Right ventricle myocardium inferior (tissue), 1 donor: ENCODE measurements at regions not wholly inside any gene's neighbourhood (a gene's known extent, or its start where the extent isn't known, plus 50 kb on each side); places are given as distances from the start of the nearest gene placed in this dataset.

Experiments
- ATAC-seq: fragments of 200-7000 bp; cut with Tn5 transposase; one replicate; pipeline ENCODE4 v1.9.1; 2020; ENCODE audit warnings: mild to moderate bottlenecking, moderate library complexity
- DNase-seq: peaks from one replicate; pipeline ENCODE4 v3.0.0; 2021; ENCODE audit errors: missing footprints
- intact Hi-C: fragments of 100-400 bp; cut with DNase I; formaldehyde crosslinking; loops from one replicate; pipeline ENCODE4 v1.11.0; 2022
- donor health status: DM: no; HTN: yes; CAD: no; lungs with severe emphysema.

GRCh38 chr4:11342401-11342800 is 86.3 kb downstream of the HS3ST1 start:
- DNase-seq (no peak), ATAC-seq (no peak)
- intact Hi-C loops = no loop called here

DNA sequence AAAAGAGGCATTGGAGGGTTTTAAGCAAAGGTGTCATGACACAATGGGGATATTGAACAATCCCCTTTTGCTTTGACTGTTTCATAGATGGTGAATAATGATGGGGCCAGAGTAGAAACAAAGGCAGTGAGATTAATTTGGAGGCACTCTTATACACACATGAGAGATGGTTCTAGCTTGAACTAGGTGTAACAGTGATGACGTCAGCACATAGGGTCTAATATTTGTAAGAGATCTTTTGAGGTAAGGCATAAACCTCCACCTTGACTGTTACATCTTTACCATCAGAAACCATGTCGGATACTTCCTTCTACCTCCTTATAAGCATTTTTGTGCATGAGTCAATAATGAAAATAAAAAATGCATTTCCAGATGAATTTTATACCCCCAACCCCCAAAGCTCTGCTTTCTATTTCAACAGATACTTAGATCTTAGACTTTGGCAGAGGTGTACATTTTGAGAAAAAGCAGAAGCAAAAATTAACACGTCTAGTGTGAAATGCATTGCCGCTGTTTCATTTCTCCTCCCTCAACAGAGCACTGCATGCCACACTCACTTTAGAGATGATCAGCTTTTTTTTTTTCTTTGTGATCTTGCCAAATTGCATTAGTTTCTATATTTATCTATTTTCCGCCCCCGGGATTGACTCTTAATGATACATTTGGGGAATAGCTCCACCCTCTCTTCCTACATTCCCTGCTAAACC is 87.2 kb downstream of the HS3ST1 start:
- intact Hi-C loops = no loop called here
- ATAC-seq (no peak), DNase-seq (no peak)

GRCh38 chr4:11338956-11339782 is 89.5 kb downstream of the HS3ST1 start:
- intact Hi-C loops = no loop called here
- no peak for DNase-seq
- no peak for ATAC-seq

DNA sequence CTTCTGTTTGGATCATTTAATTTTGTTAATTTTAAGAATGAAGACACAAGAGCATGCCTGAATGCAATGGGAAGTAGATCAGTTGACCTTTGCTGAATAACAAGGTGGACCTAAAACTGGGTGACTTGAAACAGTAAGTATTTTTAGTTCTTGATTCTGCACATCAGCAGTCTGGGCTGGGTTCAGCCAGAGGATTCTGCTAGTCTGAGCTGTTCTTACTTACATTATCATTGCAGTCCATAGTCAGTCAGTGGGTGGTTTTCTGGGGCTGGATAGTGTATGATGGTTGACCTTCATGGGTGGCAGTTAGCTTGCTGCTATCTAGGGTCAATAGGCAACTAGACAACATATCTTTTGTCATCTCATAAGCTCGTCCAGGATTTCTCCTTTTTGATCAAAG is 91.4 kb downstream of the HS3ST1 start:
- intact Hi-C loops = no loop called here
- DNase-seq (no peak), ATAC-seq (no peak)

GRCh38 chr4:11336435-11336834 is 92.3 kb downstream of the HS3ST1 start:
- peak; percentile 57 for ATAC-seq
- DNase-seq = no peak
- intact Hi-C loops = no loop called here

DNA sequence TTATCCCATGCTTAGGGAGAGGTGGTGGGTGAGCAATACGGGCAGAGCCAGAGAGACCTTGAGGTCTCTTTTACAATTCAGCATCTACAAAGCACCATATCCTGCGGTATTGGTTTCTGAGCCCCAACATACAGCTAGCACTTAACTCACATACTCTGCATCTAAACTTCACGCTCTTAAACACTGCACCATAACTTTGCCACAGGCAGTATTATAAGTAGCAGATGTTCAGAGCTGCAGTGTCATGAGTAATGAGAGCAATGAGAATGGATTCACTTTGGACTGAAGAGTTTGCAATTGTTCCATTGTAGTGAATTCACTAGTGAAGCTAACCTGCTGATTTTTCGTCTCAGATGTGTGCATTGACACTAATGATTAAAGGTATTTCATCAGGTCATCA is 93.8 kb downstream of the HS3ST1 start:
- ATAC-seq (no peak), DNase-seq (no peak)
- intact Hi-C loops = no loop called here

DNA sequence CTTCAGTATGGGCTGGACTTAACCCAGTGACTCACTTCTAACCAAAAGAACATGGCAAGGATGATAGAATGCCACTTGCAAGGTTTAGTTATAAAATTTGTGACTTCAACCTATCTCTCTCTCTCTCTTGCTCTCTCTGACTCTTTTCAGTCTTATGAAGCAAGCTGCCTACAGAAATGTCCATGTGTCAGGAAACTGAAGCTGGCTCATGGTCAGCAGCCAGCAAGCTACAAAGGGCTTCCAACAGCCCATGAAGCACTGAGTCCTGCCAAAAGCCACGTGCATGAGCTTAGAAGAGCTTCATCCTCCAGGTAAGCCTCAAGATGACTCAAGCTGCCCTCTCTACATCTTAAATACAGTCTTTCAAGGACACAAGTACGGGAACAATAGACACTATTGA is 100.3 kb downstream of the HS3ST1 start:
- intact Hi-C loops = no loop called here
- ATAC-seq (no peak), DNase-seq (no peak)

DNA sequence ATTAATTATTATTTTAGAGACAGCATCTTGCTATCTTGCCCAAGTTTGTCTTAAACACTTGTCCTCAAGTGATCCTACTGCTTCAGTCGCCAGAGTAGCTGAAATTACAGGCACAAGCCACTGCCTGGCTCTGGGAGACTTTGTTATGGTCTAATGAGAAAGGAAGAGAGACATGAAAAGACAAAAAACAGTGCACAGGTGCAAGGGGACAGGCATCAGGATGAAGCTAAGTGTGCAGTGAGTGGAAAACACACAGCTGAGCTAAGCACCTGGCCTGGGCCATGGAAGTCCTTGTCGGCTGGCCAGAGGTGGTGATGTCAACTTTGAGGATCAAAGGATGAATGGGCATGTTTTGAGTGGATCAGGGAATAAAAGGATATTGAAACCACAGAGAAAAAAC is 102.7 kb downstream of the HS3ST1 start:
- intact Hi-C loops = no loop called here
- no peak for ATAC-seq
- no peak for DNase-seq

GRCh38 chr4:11323771-11324170 is 104.9 kb downstream of the HS3ST1 start:
- DNase-seq (no peak), ATAC-seq (no peak)
- intact Hi-C loops = no loop called here

- DNase-seq (no peak), ATAC-seq (no peak)
Measured at GRCh38 chr4:11313157-11313943, 115.3 kb downstream of the HS3ST1 start.

DNA sequence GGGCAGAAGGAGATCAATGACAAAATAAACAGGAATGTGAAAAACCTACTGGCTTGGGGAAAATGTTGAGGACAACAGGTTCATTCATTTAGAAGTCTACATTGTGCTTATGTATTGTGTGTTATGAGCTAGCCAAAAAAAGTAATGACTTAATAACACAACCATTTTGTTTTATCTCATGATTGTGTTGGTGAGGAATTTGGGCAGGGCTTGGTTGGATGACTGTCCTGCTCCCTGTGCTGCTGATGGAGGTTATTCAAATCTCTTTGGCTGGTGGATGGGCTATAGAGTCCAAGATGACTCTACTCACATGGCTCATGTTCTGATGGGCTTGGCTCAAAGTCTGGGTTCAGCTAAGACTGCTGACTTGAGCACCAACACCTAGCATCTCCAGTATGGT is 116.3 kb downstream of the HS3ST1 start:
- ATAC-seq (peak; percentile 84), DNase-seq (no peak)
- intact Hi-C loops = no loop called here

More at GRCh38 chr4:11313157-11313943, 115.3 kb downstream of the HS3ST1 start:
- intact Hi-C loops = no loop called here

DNA sequence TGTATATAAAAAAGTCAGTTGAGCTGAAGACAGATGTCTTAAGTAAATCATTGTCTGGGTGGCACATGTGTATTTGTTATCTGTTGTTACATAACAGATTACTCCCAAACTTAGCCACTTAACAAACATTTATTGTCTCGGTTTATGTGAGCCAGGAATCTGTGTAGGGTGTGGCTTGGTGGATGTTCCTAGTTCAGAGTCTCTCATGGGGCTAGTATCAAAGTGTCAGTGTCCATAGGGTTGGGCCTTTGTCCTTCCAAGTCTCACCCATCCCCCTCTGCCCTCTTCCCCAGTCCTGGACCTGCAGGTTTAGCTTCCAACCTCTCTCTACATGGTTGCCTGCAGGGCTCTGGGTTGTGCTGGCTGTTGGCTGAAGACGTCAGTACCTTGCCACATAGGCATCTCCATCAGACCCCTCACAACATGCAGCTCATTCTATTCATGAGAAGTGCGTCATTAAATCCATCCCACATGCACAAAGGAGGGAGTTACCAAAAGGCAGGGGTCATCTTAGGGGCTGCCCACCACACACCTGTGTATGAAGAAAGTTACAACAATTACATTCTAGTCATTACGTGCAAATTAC is 127.5 kb downstream of the HS3ST1 start:
- ATAC-seq (no peak), DNase-seq (no peak)
- intact Hi-C loops = no loop called here

DNA sequence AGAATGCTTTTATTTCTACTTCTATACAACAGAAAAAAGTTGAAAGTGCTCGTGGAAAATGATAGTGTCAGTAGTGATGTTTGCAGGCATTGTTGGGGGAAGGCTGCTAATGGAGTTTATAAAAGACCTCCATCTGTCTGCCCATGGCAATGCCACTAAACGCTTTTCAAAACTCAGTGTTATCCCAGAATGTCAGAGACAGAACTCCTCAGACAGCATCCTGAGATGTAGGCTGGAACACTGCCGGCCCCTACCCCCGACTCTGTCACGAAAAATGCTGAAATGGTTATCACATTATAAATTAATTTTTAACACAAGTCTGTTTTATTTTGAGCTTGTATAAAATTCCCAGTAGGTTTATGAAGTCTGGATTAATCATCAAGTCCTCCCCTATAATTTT is 128.9 kb downstream of the HS3ST1 start:
- no peak for ATAC-seq
- intact Hi-C loops = no loop called here
- DNase-seq = no peak

DNA sequence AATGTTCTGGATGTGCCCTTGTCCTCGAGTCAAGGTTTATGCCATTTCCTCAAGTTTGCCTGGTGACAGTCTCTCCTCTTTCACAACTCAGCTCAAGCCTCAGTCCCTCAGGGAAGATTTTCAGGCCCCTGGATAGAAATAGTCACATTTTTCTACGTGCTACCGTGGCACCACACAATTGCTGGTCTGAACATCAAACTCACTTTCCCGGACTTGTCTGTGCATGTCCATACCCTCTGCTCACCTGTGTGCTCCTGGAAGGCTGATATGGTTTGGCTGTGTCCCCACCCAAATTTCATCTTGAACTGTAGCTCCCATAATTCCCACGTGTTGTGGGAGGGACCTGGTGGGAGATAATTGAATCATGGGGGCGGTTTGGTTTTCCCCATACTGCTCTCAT is 129.7 kb downstream of the HS3ST1 start:
- ATAC-seq (no peak), DNase-seq (no peak)
- intact Hi-C loops = no loop called here

DNA sequence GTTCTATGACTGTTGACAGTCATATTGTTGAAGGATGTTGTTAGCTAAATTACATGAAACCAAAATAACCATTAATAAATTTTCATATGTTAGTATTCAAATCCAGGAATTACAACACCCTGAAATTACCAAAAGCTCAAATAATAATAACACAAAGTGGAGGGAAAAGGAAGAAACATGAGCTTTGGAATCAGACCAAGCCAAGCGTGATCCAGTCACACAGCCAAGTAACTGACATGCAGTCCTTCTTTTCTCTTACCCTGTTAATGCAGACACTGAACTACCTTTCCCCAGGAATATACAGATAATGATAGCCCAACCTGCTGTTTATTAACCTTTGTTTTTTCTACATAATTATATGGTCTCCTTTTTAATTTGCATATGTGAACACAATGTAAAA is 130.2 kb downstream of the HS3ST1 start:
- intact Hi-C loops = no loop called here
- DNase-seq (no peak), ATAC-seq (no peak)

DNA sequence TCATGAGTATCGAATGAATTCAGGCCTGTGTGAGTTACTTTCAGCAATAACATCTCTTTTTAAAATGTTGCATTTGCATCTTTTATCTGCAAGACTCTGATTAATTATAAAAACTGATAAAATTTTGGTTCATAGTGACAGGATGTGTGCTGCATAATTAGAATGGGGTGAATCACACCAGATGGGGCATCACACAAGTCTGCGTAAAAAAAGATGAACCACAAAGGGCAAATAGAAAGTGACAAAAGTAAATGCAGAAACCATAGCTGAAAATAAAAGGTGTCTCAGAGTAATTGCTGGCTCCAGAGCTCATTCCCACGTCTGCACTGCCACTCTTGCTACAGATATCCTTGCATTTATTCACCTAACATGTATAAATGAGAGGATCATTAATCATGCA is 131.1 kb downstream of the HS3ST1 start:
- ATAC-seq = no peak
- no peak for DNase-seq
- intact Hi-C loops = no loop called here

DNA sequence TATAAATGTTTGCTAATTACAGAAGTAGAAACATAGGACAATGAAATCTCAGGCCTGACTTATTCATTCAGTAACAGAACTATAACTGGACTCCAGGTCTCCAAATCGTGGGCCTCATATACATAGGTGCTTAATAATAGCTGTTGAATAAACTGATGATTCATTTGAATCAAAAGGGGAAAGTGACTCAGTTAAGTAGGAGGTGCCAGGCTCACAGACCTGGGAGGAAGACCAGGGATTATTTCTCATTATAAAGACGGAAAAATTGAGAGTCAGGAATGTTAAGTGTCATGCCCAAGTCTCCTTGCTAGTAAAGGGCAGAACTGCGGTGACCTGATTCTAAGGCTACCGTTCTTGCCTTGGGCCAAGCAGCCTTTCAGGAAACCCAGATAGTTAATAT is 131.5 kb downstream of the HS3ST1 start:
- no peak for ATAC-seq
- intact Hi-C loops = no loop called here
- no peak for DNase-seq

DNA sequence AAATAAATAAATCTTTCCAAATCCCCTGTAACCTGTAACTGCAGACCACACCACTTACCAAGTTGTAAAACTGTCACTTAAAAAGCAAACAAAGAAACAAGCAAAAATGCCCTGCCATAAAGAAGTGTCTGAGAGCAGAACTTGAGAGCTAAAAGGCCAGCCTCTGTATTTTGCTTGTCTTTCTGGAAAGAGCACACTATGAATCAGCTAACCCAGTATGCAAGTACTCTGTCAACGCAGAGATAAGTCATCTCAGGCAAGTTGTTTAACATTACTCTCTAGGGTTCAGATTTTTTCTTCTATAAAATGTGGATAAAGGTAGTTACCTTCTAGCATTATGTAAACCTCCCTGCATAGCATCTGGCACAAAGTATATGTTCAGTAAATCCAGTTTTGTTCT is 134.8 kb downstream of the HS3ST1 start:
- intact Hi-C loops = no loop called here
- DNase-seq = no peak
- no peak for ATAC-seq

DNA sequence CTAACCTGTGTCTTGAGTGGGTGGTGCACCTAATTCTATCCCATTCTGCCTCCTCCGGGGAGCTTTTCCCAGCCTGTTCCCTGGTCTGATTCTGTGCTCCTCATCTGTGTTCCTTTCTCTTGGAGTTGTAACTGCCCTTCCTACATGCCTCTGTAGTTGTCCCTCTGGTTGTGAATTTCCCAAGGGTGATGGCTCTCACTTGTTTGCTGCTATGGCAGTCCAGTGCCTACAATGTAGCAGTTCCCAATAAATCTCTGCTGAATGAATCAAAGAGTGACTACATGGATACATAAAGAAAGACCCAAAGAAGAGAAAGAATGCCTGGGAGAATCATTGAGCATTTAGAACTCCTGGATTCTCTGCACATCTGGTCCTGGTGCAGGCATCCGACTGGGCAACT is 141.6 kb downstream of the HS3ST1 start:
- DNase-seq (no peak), ATAC-seq (no peak)
- intact Hi-C loops = no loop called here
